HG02973 (cell line): ENCODE measurements at regions not wholly inside any gene's neighbourhood (a gene's known extent, or its start where the extent isn't known, plus 50 kb on each side); places are given as distances from the start of the nearest gene placed in this dataset.
"Not testable (repeated sequence)": the region's sequence is repeated elsewhere in the genome, so short reads cannot be mapped to it uniquely, and the experiment has no call there.

Experiments used
- ATAC-seq: cut with Tn5 transposase; IDR thresholded peaks from one replicate; pipeline ENCODE4 v1.9.1; 2021; ENCODE audit warnings: moderate library complexity; ENCODE audit not compliant: unreplicated experiment

- no peak for ATAC-seq
Observed at GRCh38 chr4:162498168-162498567, 334.4 kb upstream of the FSTL5 start.

GRCh38 chr4:162497564-162498167 lies 333.9 kb upstream of the FSTL5 start:
- ATAC-seq: peak; percentile 74

- no peak for ATAC-seq
Observed at GRCh38 chr4:162494935-162495334, 331.1 kb upstream of the FSTL5 start.

GRCh38 chr4:162485486-162485885 lies 321.7 kb upstream of the FSTL5 start:
- no peak for ATAC-seq

GRCh38 chr4:162475246-162475645 lies 311.4 kb upstream of the FSTL5 start:
- no peak for ATAC-seq

- no peak for ATAC-seq
Observed at GRCh38 chr4:162469977-162470376, 306.2 kb upstream of the FSTL5 start.

GRCh38 chr4:162465356-162465755 lies 301.6 kb upstream of the FSTL5 start:
- not testable (repeated sequence) for ATAC-seq

GRCh38 chr4:162461952-162462351 lies 298.2 kb upstream of the FSTL5 start:
- ATAC-seq: no peak

GRCh38 chr4:162458051-162458450 lies 294.3 kb upstream of the FSTL5 start:
- no peak for ATAC-seq

- no peak for ATAC-seq
Observed at GRCh38 chr4:162457071-162457865, 293.5 kb upstream of the FSTL5 start.

GRCh38 chr4:162456106-162456505 lies 292.3 kb upstream of the FSTL5 start:
- no peak for ATAC-seq

GRCh38 chr4:162450531-162451035 lies 286.8 kb upstream of the FSTL5 start:
- ATAC-seq: no peak

GRCh38 chr4:162443510-162443909 lies 279.7 kb upstream of the FSTL5 start:
- no peak for ATAC-seq

GRCh38 chr4:162442128-162442527 lies 278.3 kb upstream of the FSTL5 start:
- no peak for ATAC-seq

- ATAC-seq: no peak
Observed at GRCh38 chr4:162422312-162422711, 258.5 kb upstream of the FSTL5 start.

GRCh38 chr4:162410854-162411253 lies 247.1 kb upstream of the FSTL5 start:
- no peak for ATAC-seq

GRCh38 chr4:162409048-162409447 lies 245.2 kb upstream of the FSTL5 start:
- ATAC-seq: no peak

- no peak for ATAC-seq
Observed at GRCh38 chr4:162408309-162408708, 244.5 kb upstream of the FSTL5 start.

GRCh38 chr4:162406637-162407365 lies 243.0 kb upstream of the FSTL5 start:
- ATAC-seq: no peak

GRCh38 chr4:162403932-162404331 lies 240.1 kb upstream of the FSTL5 start:
- ATAC-seq: no peak

GRCh38 chr4:162403419-162403818 lies 239.6 kb upstream of the FSTL5 start:
- no peak for ATAC-seq

GRCh38 chr4:162401021-162401420 lies 237.2 kb upstream of the FSTL5 start:
- no peak for ATAC-seq
